Activated CD4-positive, alpha-beta T cell treated with anti-CD3 and anti-CD28 coated beads for 1 hour (primary cell): ENCODE measurements at regions not wholly inside any gene's neighbourhood (a gene's known extent, or its start where the extent isn't known, plus 50 kb on each side); places are given as distances from the start of the nearest gene placed in this dataset.
"Not testable (repeated sequence)": the region's sequence is repeated elsewhere in the genome, so short reads cannot be mapped to it uniquely, and the experiment has no call there.

ENCODE experiments used
- DNase-seq: peaks from one replicate; pipeline ENCODE4 v3.0.0-alpha.2; 2020

- DNase-seq: not testable (repeated sequence)
Measured at GRCh38 chr7:65519751-65520150, 146.1 kb downstream of the ZNF92 start.

- DNase-seq: not testable (repeated sequence)
Measured at GRCh38 chr7:65545465-65546161, 172.0 kb downstream of the ZNF92 start.

GRCh38 chr7:65549589-65550443, 176.2 kb downstream of the ZNF92 start:
- DNase-seq: not testable (repeated sequence)

GRCh38 chr7:65550444-65550809, 176.8 kb downstream of the ZNF92 start:
- DNase-seq: not testable (repeated sequence)

- DNase-seq: not testable (repeated sequence)
Measured at GRCh38 chr7:65551042-65551441, 177.4 kb downstream of the ZNF92 start.

- DNase-seq: not testable (repeated sequence)
Measured at GRCh38 chr7:65554553-65555476, 181.2 kb downstream of the ZNF92 start.

GRCh38 chr7:65558584-65558983, 184.9 kb downstream of the ZNF92 start:
- DNase-seq: not testable (repeated sequence)

- not testable (repeated sequence) for DNase-seq
Measured at GRCh38 chr7:65561786-65562372, 188.2 kb downstream of the ZNF92 start.

- not testable (repeated sequence) for DNase-seq
Measured at GRCh38 chr7:65562522-65562921, 188.9 kb downstream of the ZNF92 start.

GRCh38 chr7:65563333-65563732, 189.7 kb downstream of the ZNF92 start:
- DNase-seq: not testable (repeated sequence)

GRCh38 chr7:65568226-65568625, 194.6 kb downstream of the ZNF92 start:
- DNase-seq: not testable (repeated sequence)

- not testable (repeated sequence) for DNase-seq
Measured at GRCh38 chr7:65570990-65571389, 197.3 kb downstream of the ZNF92 start.

- not testable (repeated sequence) for DNase-seq
Measured at GRCh38 chr7:65572581-65572980, 198.9 kb downstream of the ZNF92 start.

GRCh38 chr7:65576370-65576769, 202.7 kb downstream of the ZNF92 start:
- not testable (repeated sequence) for DNase-seq

GRCh38 chr7:65582518-65583119, 209.0 kb downstream of the ZNF92 start:
- DNase-seq: not testable (repeated sequence)

GRCh38 chr7:65602495-65602894, 228.8 kb downstream of the ZNF92 start:
- DNase-seq: not testable (repeated sequence)

- DNase-seq: no peak
Measured at GRCh38 chr7:65609131-65609530, 235.5 kb downstream of the ZNF92 start.

GRCh38 chr7:65613644-65614289, 240.1 kb downstream of the ZNF92 start:
- not testable (repeated sequence) for DNase-seq

- not testable (repeated sequence) for DNase-seq
Measured at GRCh38 chr7:65616111-65616510, 242.5 kb downstream of the ZNF92 start.

- DNase-seq: not testable (repeated sequence)
Measured at GRCh38 chr7:65620216-65620615, 246.6 kb downstream of the ZNF92 start.

GRCh38 chr7:65621580-65622201, 248.0 kb downstream of the ZNF92 start:
- not testable (repeated sequence) for DNase-seq
